ENCODE measurements at regions not wholly inside any gene's neighbourhood (a gene's known extent, or its start where the extent isn't known, plus 50 kb on each side); places are given as distances from the start of the nearest gene placed in this dataset.

DNA sequence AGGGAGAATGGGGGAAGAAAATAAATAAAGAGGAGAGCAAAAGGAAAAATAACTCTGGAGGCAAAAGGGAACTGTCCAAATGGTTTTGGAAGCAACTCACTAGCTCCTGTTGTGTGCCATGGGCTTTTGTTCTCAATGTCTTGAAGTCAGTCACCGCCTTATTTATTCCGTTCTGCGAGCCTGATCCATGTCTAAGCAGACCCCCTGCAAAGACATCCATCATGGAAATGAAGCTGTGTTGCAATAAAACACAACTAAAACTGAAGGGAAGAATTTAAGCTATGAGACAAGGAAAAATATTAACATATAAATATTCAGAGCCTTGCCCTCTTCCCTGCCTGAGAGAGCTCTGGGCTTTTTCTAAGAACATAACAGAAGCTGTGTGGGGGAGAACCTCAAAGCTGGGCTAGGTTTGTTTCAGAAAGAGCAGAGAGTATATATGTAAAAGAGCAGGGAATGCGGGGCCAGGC is 373.2 kb upstream of the CNR1 start:
- no peak for DNase-seq (ENCODE audit: low read depth in 2 of 2)
- H3K79me2 ChIP-seq (ENCODE audit: control insufficient read depth, insufficient read depth, low read length), result no peaks in the 10 kb centered on the region
- H3K36me3 ChIP-seq (ENCODE audit: control insufficient read depth, insufficient read depth, low read length), result no peaks in the 10 kb centered on the region
- no peak overlapping the region for H3K27ac ChIP-seq (ENCODE audit: insufficient read depth, low read length)
- H2AFZ ChIP-seq (ENCODE audit: low read length), result no peak overlapping the region
- H3K9ac ChIP-seq (ENCODE audit: insufficient read depth, low read length), result no peak overlapping the region
- H3K4me3 ChIP-seq (replicated peaks in 1 of 4; ENCODE audit: control extremely low read depth in 1 of 4, insufficient read depth in 1 of 4, low read depth in 3 of 4, low read length in 4 of 4), result no peak overlapping the region
- no peaks in the 10 kb centered on the region for H4K20me1 ChIP-seq (ENCODE audit: control insufficient read depth, extremely low read depth, insufficient read depth, low read length)
- H3K27me3 ChIP-seq (ENCODE audit: control insufficient read depth, insufficient read depth, low read length), result no peaks in the 10 kb centered on the region
- TF ChIP-seq, protein P1, sequence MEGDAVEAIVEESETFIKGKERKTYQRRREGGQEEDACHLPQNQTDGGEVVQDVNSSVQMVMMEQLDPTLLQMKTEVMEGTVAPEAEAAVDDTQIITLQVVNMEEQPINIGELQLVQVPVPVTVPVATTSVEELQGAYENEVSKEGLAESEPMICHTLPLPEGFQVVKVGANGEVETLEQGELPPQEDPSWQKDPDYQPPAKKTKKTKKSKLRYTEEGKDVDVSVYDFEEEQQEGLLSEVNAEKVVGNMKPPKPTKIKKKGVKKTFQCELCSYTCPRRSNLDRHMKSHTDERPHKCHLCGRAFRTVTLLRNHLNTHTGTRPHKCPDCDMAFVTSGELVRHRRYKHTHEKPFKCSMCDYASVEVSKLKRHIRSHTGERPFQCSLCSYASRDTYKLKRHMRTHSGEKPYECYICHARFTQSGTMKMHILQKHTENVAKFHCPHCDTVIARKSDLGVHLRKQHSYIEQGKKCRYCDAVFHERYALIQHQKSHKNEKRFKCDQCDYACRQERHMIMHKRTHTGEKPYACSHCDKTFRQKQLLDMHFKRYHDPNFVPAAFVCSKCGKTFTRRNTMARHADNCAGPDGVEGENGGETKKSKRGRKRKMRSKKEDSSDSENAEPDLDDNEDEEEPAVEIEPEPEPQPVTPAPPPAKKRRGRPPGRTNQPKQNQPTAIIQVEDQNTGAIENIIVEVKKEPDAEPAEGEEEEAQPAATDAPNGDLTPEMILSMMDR (conservative IDR thresholded peaks at IDR 0.05 in 1 of 2, IDR thresholded peaks at IDR 0.05 in 1 of 2; ENCODE audit: low read depth in 1 of 2, low read length in 2 of 2), result no peak
- no peak for TF ChIP-seq EZH2 (IDR thresholded peaks at IDR 0.05; ENCODE audit: low read length, missing control alignments)
- H3K4me2 ChIP-seq (ENCODE audit: extremely low read depth, insufficient read depth, low read length), result no peak overlapping the region
- H3K4me1 ChIP-seq (ENCODE audit: control insufficient read depth, extremely low read depth, insufficient read depth, low read length), result no peaks in the 10 kb centered on the region
- no peaks in the 10 kb centered on the region for H3K9me3 ChIP-seq (ENCODE audit: control insufficient read depth, insufficient read depth, low read depth, low read length)

DNA sequence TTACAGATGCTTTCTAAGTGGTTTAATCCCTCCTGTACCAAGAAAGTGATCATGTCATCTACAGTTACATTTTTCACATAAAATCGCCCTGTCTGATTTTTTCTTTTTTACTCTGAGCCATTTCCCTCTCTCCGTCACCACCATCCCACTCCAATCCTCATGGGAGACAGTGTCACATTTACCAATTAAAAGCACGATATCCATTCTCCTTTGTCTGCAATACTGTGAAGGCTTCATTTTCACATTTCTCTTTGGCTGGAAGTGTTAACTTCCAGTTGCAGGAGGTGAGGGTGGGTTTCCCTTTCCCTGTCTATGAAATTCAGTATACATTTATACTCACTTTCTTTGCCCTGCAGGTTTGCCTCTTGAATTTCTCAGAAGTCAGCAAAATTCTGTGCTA is 372.7 kb upstream of the CNR1 start:
- no peak overlapping the region for H2AFZ ChIP-seq (ENCODE audit: low read length)
- H3K27me3 ChIP-seq (ENCODE audit: control insufficient read depth, insufficient read depth, low read length), result no peaks in the 10 kb centered on the region
- no peaks in the 10 kb centered on the region for H3K4me1 ChIP-seq (ENCODE audit: control insufficient read depth, extremely low read depth, insufficient read depth, low read length)
- no peak overlapping the region for H3K4me3 ChIP-seq (replicated peaks in 1 of 4; ENCODE audit: control extremely low read depth in 1 of 4, insufficient read depth in 1 of 4, low read depth in 3 of 4, low read length in 4 of 4)
- TF ChIP-seq, protein P1 (conservative IDR thresholded peaks at IDR 0.05 in 1 of 2, IDR thresholded peaks at IDR 0.05 in 1 of 2; ENCODE audit: low read depth in 1 of 2, low read length in 2 of 2), result no peak
- no peak for TF ChIP-seq EZH2 (IDR thresholded peaks at IDR 0.05; ENCODE audit: low read length, missing control alignments)
- no peaks in the 10 kb centered on the region for H4K20me1 ChIP-seq (ENCODE audit: control insufficient read depth, extremely low read depth, insufficient read depth, low read length)
- H3K9me3 ChIP-seq (ENCODE audit: control insufficient read depth, insufficient read depth, low read depth, low read length), result no peaks in the 10 kb centered on the region
- H3K36me3 ChIP-seq (ENCODE audit: control insufficient read depth, insufficient read depth, low read length), result no peaks in the 10 kb centered on the region
- no peak overlapping the region for H3K27ac ChIP-seq (ENCODE audit: insufficient read depth, low read length)
- no peaks in the 10 kb centered on the region for H3K79me2 ChIP-seq (ENCODE audit: control insufficient read depth, insufficient read depth, low read length)
- H3K4me2 ChIP-seq (ENCODE audit: extremely low read depth, insufficient read depth, low read length), result no peak overlapping the region
- DNase-seq (ENCODE audit: low read depth in 2 of 2), result no peak
- no peak overlapping the region for H3K9ac ChIP-seq (ENCODE audit: insufficient read depth, low read length)

DNA sequence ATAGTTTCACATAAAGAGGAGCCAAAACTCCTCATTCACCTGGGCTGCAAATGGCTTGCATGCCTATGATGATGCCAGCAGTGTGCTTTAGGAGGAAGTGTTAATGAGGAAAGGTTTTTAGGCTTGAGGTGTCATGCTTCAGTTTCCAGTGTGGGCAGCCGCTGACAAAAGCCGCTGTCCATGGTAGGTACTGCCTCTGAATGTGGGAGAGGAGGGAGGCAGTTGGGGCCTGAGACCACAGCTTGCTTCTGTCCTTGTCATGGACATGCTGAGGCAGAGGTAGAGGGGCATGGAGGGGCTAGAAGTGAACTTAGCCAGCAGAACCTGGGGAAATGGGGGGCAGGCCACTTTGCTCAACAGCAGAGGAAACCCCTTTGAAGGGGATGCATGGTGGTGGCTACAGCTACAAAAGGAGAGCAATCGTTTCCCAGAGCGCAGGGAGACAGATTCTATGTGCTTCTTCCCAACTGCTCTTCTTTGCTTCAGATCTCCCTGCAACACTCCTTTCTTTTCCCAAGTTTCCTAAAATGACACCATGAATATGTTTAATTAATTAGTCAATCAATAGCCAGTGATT is 372.1 kb upstream of the CNR1 start:
- H3K79me2 ChIP-seq (ENCODE audit: control insufficient read depth, insufficient read depth, low read length), result no peaks in the 10 kb centered on the region
- H3K9ac ChIP-seq (ENCODE audit: insufficient read depth, low read length), result no peak overlapping the region
- H3K4me3 ChIP-seq (replicated peaks in 1 of 4; ENCODE audit: control extremely low read depth in 1 of 4, insufficient read depth in 1 of 4, low read depth in 3 of 4, low read length in 4 of 4), result no peak overlapping the region
- TF ChIP-seq, protein P1 (conservative IDR thresholded peaks at IDR 0.05 in 1 of 2, IDR thresholded peaks at IDR 0.05 in 1 of 2; ENCODE audit: low read depth in 1 of 2, low read length in 2 of 2), result no peak
- TF ChIP-seq EZH2 (IDR thresholded peaks at IDR 0.05; ENCODE audit: low read length, missing control alignments), result no peak
- H3K36me3 ChIP-seq (ENCODE audit: control insufficient read depth, insufficient read depth, low read length), result no peaks in the 10 kb centered on the region
- no peaks in the 10 kb centered on the region for H3K27me3 ChIP-seq (ENCODE audit: control insufficient read depth, insufficient read depth, low read length)
- no peak overlapping the region for H3K4me2 ChIP-seq (ENCODE audit: extremely low read depth, insufficient read depth, low read length)
- H2AFZ ChIP-seq (ENCODE audit: low read length), result no peak overlapping the region
- no peaks in the 10 kb centered on the region for H3K4me1 ChIP-seq (ENCODE audit: control insufficient read depth, extremely low read depth, insufficient read depth, low read length)
- no peaks in the 10 kb centered on the region for H3K9me3 ChIP-seq (ENCODE audit: control insufficient read depth, insufficient read depth, low read depth, low read length)
- no peaks in the 10 kb centered on the region for H4K20me1 ChIP-seq (ENCODE audit: control insufficient read depth, extremely low read depth, insufficient read depth, low read length)
- DNase-seq (ENCODE audit: low read depth in 2 of 2), result peak in 1 of 2 donors; percentile 8
- H3K27ac ChIP-seq (ENCODE audit: insufficient read depth, low read length), result no peak overlapping the region

Data from fibroblast of lung (primary cell).